Body of pancreas (tissue), 4 donors: ENCODE measurements at regions not wholly inside any gene's neighbourhood (a gene's known extent, or its start where the extent isn't known, plus 50 kb on each side); places are given as distances from the start of the nearest gene placed in this dataset.

Experiments used
- CTCF ChIP-seq, 7 experiments: fragments of 450-650 bp in 4 of 7; fragments of 200-600 bp in 3 of 7; sonication (generic) in 3 of 7; IDR thresholded peaks; one replicate each; pipeline ENCODE4 v1.5.1; 2016 to 2019; ENCODE audit warnings: antibody characterized with exemption in 7 of 7
- POLR2A ChIP-seq, 3 donors: fragments of 450-650 bp; IDR thresholded peaks; one replicate each; pipeline ENCODE4 v1.6.1; 2016; ENCODE audit warnings: antibody characterized with exemption in 3 of 3, mild to moderate bottlenecking in 2 of 3

GRCh38 chr4:101670897-101671296 lies 119.6 kb upstream of the BANK1 start:
- TF ChIP-seq CTCF (IDR thresholded peaks at IDR 0.05) (no peak), POLR2A (IDR thresholded peaks at IDR 0.05) (no peak)
